Central memory CD8-positive, alpha-beta T cell (primary cell): ENCODE measurements at regions not wholly inside any gene's neighbourhood (a gene's known extent, or its start where the extent isn't known, plus 50 kb on each side); places are given as distances from the start of the nearest gene placed in this dataset.

ENCODE experiments used
- ATAC-seq: fragments of 150-1000 bp; cut with Tn5 transposase; replicated peaks from 2 replicates; pipeline ENCODE4 v1.10.0; 2022; ENCODE audit warnings: mild to moderate bottlenecking, moderate FRiP score, moderate number of reproducible peaks; ENCODE audit not compliant: poor library complexity, severe bottlenecking; ENCODE audit errors: extremely low read depth
- DNase-seq, 2 donors: peaks; one replicate each; pipeline ENCODE4 v3.0.0; 2021; ENCODE audit warnings: low spot score in 2 of 2
- H3K27ac Mint-ChIP-seq: one replicate; pipeline ENCODE4 v1.8.0; 2022; ENCODE audit warnings: low read depth, mild to moderate bottlenecking, moderate library complexity, mixed read lengths
- H3K27me3 Mint-ChIP-seq: one replicate; pipeline ENCODE4 v1.8.0; 2022; ENCODE audit warnings: mixed read lengths
- H3K36me3 Mint-ChIP-seq: one replicate; pipeline ENCODE4 v1.8.0; 2022; ENCODE audit warnings: mild to moderate bottlenecking, moderate library complexity, mixed read lengths; ENCODE audit not compliant: insufficient read depth
- H3K4me1 Mint-ChIP-seq: one replicate; pipeline ENCODE4 v1.8.0; 2022; ENCODE audit warnings: mixed read lengths
- H3K4me3 Mint-ChIP-seq: one replicate; pipeline ENCODE4 v1.8.0; 2022; ENCODE audit warnings: mild to moderate bottlenecking, moderate library complexity, mixed read lengths
- H3K9me3 Mint-ChIP-seq: one replicate; pipeline ENCODE4 v1.8.0; 2022; ENCODE audit warnings: mixed read lengths

DNA sequence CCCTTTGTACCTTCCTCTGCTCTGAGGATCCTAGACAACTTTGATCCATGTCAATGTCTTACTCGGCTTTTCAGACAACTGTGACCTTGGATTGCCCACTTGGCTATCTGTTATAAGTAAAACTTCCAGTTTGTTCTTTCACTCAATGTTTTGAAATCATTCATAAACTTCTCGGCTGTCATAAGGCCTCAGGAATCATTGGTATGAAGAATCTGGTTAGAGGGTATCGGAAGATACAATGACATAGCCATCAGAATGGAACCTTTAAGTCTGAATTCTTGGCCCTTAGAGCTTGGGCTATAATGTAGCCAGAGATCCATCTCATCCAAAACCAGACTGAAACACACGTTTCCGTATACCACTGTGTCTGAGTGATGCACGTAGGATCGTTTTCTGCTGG lies 59.0 kb upstream of the WDR1 start:
- Mint-ChIP-seq H3K27ac (no peak overlapping the region), H3K4me3 (no peak overlapping the region), H3K4me1 (no peaks in the 10 kb centered on the region), H3K27me3 (peaks cover 6% of the 10 kb centered on the region), H3K9me3 (no peaks in the 10 kb centered on the region), H3K36me3 (no peaks in the 10 kb centered on the region)
- DNase-seq (no peak), ATAC-seq (no peak)

DNA sequence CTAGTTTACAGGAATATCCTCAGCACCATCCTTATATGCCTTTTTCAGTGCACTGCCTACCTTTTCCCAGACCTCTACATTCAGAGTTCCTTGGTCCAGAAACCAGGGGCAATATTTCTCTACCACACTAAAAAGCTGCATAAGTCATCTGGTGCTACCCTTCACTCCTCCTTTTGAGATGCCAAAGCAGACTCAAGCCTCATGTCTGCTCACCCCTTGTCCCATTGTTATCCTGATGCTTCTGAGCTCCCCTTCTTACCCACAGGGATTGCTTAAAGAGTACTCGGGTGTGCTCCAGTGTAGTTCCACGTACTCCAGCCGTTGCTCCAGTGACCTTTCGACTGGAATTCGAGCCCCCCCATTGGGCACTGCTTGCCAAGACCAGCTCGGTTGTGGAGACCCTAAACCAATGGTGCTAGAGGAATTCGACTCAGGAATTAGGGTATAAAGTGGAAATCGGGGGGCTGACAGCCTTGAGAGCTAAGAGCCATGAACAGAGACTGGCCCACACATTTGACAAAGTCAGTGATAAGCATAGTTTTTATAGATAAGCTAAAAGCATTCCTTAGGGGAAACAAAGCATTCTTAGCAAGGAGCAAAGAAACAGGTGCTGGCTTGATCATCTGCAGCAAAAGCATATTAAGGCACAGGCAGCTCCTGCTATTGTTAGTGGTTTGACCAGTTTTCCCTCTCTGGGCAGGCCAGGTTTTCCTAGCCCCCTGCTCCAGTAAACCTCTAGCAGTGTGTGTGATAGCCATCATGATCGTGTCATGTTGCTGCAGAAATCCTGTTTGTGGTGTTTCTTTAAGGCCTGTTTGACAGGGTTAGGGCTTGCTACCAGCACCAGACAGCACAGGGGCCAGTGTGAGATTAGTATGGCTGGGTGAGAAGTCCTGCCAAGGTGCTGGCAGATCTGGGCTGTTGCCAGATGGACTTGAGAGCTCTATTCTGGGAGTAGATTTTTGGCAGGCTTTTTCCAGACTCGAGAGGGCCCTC lies 57.5 kb upstream of the WDR1 start:
- Mint-ChIP-seq H3K27ac (no peak overlapping the region), H3K36me3 (no peaks in the 10 kb centered on the region), H3K27me3 (peaks cover 13% of the 10 kb centered on the region), H3K9me3 (no peaks in the 10 kb centered on the region), H3K4me3 (no peak overlapping the region), H3K4me1 (no peaks in the 10 kb centered on the region)
- no peak for ATAC-seq
- DNase-seq = no peak

DNA sequence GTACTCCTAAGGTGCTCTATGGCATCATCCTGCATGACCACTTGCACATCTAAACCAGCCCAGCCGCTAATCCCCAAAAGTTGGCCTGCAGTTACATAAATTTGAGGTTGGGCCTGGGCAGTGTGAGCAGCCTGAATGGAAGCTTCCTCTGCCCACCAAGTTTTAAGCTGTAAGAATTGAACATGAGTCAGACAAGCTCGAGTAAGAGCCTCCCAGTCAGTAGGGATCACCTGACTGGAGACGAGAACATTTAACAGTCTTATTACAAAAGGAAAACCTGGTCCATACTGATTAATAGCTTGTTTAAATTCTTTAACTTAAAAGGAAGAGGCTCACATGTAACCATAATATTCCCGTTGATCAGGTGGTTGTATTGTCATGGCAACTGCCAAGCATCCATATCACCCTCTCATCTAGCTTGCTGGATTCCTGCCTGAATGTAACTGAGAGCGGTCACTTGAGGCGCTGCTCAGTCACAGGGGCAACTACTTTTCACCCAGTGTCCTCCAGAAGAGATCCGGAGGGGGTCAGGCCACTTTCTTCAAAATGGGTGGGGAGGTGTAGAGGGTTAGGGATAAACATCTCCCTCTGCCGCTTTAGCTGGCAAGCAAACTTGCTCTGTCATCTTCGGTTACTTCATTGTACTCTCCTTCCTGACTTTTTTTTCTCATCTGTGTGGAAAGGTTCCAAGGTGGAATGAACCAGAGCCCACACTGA lies 56.6 kb upstream of the WDR1 start:
- Mint-ChIP-seq H3K9me3 (no peaks in the 10 kb centered on the region), H3K4me1 (no peaks in the 10 kb centered on the region), H3K27me3 (peaks cover 13% of the 10 kb centered on the region), H3K4me3 (no peak overlapping the region), H3K27ac (no peak overlapping the region), H3K36me3 (no peaks in the 10 kb centered on the region)
- no peak for DNase-seq
- ATAC-seq = no peak

DNA sequence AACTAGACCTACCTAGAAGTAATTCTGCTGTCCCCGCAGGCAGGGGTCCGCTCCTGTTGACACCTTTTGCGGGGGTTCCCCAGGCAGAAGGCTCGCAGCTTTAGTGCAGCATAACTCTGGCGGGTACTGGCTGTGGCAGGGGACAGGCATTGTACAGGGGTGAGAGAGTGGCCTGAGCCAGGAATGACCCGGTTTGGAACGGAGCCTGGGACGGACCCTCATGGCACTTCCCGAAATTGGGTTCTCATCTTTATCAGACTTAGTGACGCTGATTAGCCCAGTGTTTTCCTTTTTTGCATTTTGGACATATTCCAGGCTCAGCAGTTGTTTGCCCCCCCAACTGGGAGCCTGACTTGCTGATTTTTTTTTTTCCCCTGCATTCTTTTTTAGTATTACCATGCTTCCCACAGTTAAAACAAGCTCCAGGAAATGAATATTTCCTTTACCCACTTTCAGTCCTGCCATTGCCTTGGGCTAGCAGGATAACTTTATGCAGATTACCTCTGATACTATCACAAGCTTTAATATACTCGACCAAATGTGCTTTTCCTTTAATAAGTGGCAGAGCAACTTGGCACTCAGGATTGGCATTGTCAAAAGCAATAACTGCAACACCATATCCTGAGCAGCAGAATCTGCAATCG lies 55.8 kb upstream of the WDR1 start:
- ATAC-seq (no peak), DNase-seq (no peak)
- H3K9me3 Mint-ChIP-seq = no peaks in the 10 kb centered on the region
- H3K36me3 Mint-ChIP-seq = no peaks in the 10 kb centered on the region
- no peak overlapping the region for H3K27ac Mint-ChIP-seq
- no peaks in the 10 kb centered on the region for H3K4me1 Mint-ChIP-seq
- peaks cover 13% of the 10 kb centered on the region for H3K27me3 Mint-ChIP-seq
- H3K4me3 Mint-ChIP-seq = no peak overlapping the region

DNA sequence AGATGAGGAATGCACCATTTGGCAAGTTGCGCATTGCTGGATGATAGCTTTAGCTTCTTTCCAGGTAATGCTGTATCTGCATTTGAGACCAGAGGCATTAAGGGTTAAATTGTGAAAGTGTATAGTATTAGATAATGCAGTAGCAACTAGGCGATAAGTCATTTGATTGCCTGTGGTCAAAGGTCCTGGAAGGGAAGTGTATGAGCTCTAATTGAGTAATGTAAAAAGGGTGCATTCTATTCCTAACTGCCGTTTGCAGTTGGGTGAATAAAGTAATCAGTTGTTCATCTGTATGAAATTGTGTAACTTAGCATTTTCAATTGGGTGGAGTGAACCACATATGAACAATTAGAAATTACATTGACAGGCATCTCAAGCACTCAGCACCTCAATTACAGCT lies 54.5 kb upstream of the WDR1 start:
- no peak for DNase-seq
- H3K4me1 Mint-ChIP-seq = no peaks in the 10 kb centered on the region
- H3K9me3 Mint-ChIP-seq = no peaks in the 10 kb centered on the region
- peaks cover 13% of the 10 kb centered on the region for H3K27me3 Mint-ChIP-seq
- no peak for ATAC-seq
- H3K27ac Mint-ChIP-seq = no peak overlapping the region
- no peak overlapping the region for H3K4me3 Mint-ChIP-seq
- H3K36me3 Mint-ChIP-seq = no peaks in the 10 kb centered on the region

DNA sequence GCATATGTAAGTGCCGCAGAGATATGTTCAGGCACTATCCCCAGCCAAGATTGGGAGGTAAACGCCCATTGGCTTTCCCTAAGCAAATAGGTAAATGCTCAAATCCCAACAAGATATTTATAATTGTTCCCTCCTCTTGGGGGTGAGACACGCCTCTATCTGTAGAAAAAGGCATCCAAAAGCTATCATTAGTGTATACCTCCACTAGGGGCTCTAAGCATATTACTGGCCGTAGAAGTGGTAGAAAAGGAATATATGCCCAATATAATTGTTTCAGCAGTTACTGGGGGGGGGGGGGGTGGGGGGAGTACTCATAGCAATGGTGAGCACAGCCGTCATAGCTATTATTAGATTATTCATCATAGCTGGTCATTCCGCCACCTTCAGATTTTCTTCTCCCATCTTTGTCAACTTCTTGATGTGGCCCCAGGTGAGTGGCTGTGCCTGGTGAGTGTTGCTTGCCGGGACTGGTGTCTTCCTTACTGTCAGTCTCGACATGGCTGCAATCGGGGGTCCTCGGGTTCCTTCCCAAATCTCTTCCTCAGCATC lies 53.3 kb upstream of the WDR1 start:
- DNase-seq = no peak
- no peaks in the 10 kb centered on the region for H3K4me1 Mint-ChIP-seq
- H3K9me3 Mint-ChIP-seq = no peaks in the 10 kb centered on the region
- H3K27ac Mint-ChIP-seq = no peak overlapping the region
- ATAC-seq = no peak
- H3K36me3 Mint-ChIP-seq = no peaks in the 10 kb centered on the region
- H3K27me3 Mint-ChIP-seq = peaks cover 13% of the 10 kb centered on the region
- H3K4me3 Mint-ChIP-seq = no peak overlapping the region

DNA sequence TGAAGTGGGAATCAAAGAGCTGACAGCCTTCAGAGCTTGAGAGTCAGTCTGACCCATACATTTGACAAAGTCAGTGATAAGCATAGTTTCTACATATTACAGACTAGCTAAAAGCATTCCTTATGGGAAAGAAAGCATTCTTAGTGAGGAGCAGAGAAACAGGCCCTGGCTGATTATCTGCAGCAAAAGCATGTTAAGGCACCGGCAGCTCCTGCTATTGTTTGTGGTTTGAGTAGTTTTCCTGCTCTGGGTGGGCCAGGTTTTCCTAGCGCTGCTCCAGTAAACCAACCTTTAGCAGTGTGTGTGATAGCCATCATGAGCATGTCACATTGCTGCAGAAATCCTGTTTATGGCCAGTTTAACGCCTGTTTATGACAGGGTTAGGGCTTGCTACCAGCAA lies 51.6 kb upstream of the WDR1 start:
- H3K27ac Mint-ChIP-seq = no peak overlapping the region
- H3K4me3 Mint-ChIP-seq = no peak overlapping the region
- DNase-seq = no peak
- no peaks in the 10 kb centered on the region for H3K4me1 Mint-ChIP-seq
- peaks cover 13% of the 10 kb centered on the region for H3K27me3 Mint-ChIP-seq
- no peak for ATAC-seq
- no peaks in the 10 kb centered on the region for H3K36me3 Mint-ChIP-seq
- no peaks in the 10 kb centered on the region for H3K9me3 Mint-ChIP-seq

DNA sequence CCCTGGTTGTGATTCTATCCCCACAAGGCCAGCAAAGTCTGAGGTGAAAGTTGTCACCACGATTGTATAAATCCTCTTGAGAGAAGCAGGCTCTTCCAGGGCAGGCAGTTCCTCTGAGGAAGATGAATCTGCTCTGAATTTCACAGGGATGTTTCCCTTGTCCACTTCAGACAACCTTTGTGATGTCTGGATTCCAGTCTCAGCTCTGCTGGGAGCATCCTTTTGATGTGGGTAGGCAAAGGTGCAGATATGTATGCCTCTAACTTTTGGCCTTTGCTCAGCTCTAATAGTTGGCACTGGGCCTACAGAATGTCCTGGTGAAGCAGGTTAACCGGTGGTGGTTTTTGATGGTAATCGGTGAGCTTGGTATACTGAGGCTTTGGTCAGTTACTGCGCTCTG lies 50.6 kb upstream of the WDR1 start:
- Mint-ChIP-seq H3K9me3 (no peaks in the 10 kb centered on the region), H3K27me3 (peaks cover 13% of the 10 kb centered on the region), H3K4me3 (no peak overlapping the region), H3K4me1 (no peaks in the 10 kb centered on the region), H3K36me3 (no peaks in the 10 kb centered on the region), H3K27ac (no peak overlapping the region)
- ATAC-seq = no peak
- no peak for DNase-seq
